GM19238 (cell line): ENCODE measurements at regions not wholly inside any gene's neighbourhood (a gene's known extent, or its start where the extent isn't known, plus 50 kb on each side); places are given as distances from the start of the nearest gene placed in this dataset.

Source experiments
- DNase-seq: peaks from one replicate; pipeline ENCODE4 v3.0.0; 2011; ENCODE audit warnings: low spot score; ENCODE audit not compliant: insufficient read length

DNA sequence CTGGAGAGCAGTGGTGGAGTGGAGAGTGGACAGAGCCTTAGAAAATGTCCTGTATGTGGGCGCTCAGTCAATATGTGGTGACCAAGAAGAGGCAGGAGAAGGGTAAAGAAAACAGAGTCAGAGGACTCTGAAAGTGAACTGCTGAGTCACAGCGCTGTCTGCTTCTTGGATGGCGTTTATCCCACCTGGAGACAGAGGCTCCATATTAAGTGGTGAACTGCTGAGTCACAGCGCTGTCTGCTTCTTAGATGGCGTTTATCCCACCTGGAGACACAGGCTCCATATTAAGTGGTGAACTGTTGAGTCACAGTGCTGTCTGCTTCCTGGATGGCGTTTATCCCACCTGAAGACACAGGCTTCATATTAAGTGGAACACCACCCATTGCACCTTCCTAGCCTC, 119.3 kb upstream of the RALGAPA2 start:
- DNase-seq, result no peak

DNA sequence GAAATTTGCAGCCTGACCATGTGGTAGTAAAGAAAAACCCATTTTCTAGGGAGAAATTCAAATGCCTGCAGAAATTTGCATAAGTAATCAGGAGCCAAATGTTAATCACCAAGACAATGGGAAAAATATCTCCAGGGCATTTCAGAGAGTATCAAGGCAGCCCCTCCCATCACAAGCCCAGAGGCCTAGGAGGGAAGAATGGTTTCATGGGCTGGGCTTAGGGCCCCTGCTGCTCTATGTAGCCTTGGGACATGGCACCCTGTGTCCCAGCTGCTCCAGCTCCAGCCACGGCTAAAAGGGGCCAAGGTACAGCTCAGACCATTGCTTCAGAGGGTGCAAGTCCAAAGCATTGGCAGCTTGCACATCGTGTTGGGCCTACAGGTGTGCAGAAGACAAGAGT, 117.2 kb upstream of the RALGAPA2 start:
- DNase-seq, result no peak

DNA sequence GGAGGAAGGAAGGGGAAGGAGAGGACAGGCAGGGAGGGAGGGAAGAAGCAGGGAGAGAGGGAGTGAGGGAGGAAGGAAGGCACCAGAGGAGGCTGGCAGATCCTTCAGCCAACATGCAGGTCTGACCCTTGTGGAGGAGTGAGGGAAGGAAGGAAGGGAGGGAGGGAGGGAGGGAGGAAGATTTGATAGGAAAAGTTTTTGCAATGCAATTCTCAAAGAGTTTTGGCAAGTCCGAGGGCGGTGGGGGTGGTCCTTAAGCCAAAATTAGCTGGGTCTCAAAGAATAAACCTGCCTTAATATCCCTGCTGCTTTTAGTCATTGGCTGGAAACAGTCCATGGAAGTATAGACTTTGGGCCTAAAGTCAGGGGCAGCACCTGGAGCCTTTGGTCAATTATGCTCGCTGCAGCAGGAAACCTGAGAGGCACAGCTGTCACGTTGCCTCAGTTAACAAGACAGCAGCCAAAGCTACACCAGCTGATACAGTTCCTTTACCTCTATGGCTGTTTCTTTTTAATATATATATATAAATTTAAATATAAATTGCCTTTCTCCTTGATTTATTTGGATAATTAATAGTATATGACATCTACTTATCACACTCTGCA, 115.7 kb upstream of the RALGAPA2 start:
- DNase-seq, result no peak

DNA sequence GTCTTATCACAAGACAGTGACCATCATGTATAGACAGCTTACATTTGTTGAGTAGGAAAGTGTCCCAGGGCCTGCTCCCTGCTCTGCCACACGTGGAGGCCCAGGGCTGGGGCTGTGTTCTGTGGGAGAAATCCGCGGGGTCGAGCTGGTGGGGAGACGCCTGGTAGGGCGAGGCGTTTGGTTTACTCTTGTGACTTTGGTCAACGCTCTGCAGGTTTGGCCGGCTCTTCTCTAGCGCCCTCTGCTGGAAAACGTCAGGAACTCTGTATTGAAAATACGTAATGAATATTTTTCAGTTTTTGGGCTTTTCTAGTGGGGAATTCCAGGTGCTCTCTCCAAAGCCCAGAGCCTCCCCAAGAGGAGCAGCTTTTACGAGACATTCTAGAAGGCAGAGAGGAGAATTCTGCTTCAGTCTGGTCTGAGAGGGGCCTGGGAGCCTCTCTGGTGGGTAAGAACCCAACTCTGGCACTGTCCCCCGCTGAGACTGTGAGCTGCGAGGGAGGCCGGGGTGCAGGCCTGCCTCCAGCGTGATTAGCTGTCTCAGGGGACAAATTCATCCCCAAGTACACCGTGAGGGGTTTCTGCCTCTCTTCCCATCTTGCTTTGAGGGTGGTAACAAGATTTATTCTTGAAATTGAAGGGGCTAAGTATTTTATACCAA, 112.6 kb upstream of the RALGAPA2 start:
- DNase-seq, result peak; percentile 58

DNA sequence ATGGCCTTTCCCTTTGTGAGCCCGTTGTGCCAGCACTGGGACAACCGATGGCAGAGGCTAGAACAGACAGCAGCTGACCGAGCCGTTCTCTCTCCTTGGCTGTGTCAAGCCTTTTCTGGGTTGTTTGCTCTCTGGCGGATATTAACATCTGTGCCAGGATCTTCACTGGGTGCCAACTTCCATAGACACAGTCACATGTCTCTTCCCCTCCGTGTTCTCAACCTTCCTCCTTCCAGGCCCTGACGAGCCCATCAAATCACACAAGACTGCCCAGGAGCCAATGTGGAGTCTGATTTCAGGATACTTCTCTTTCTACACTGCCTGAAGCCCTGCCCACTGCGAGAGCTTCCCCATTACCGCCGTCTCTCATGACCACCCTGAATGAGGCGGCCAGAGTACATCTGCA, 111.0 kb upstream of the RALGAPA2 start:
- DNase-seq, result no peak

DNA sequence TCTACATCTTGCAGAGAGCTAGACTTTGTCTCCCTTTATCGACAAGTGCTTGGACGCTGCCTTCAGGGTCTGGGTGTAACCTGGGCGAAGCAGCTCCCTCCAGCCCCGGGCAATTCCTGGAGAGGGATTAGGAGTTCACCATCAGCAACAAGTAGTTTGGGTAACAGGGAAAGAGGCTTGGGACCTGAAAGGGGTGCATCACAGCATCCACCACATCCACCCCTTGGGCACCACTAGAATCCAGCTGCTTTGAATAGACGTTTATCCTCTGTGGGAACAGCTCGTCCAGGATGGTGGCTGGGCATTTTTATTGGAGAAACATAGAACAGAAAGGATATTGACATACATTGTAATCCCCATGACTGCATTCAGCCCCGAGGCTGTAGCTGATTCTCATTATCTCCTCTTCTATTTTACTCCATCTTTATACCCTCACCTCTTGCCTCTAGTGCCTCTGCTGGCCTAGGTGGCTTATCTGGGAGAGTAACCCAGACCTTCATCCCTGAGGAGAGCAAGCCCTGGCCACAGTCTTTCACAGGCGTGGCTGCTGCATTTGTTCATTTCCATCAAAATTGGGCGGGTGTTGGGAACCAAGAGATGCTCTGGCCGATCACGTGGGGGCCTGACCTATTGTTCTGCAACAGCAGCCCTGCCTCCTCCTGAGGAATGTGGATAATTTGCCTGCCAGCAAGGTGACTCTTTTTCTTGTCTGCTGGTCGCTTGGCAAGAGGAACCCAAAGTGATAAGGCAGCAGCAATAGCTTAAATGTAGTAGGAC, 109.2 kb upstream of the RALGAPA2 start:
- no peak for DNase-seq

DNA sequence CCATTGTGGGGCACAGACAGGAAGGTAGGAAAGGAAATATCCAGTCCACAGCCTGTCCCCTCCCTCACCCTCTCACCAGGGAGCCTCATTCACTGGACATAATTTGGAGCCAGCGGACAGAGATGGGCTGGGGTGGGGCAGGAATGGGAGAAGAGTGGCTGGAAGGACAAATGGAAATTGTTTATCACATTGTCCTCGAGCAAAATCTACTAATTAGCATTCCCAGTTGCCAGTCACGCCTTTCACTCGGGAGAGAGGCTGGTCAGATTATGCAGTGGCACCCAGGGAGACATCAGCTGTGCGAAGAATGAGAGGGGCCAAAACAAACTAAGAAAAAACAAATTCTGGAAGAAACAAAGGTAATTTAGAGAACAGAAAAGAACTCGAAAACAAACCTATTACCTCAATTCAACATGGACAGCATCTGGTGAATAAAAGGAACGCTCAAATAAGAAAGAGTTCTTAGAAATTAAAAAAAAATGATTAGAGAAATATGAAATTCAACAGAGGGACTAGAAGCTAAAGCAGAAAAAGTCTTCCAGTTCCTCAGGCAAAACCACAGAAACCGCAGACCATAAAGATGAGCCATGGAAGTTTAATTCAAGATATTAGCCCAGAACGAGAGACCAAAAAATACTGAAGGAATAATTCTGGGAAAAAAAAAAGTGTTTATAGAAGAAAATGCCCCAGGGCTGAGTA, 108.5 kb upstream of the RALGAPA2 start:
- DNase-seq, result no peak

DNA sequence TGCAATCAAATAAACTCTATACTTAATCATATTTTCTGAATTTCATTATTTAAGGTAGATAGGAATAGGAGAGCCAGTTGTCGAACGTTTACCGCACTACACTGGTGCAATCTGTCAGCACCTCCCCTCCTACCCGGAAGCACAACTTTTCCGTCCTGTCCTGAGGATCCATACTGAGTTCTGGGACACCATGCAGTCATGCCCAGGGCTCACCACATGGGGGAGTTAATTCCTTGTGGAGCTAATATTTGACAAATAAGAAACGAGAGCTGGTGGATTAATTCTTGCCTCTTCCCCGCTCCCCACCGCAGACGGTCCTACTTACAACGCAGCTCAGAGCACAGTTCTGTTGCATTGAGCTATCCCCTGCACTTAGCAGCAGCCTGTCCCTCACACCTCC, 107.7 kb upstream of the RALGAPA2 start:
- DNase-seq, result no peak

DNA sequence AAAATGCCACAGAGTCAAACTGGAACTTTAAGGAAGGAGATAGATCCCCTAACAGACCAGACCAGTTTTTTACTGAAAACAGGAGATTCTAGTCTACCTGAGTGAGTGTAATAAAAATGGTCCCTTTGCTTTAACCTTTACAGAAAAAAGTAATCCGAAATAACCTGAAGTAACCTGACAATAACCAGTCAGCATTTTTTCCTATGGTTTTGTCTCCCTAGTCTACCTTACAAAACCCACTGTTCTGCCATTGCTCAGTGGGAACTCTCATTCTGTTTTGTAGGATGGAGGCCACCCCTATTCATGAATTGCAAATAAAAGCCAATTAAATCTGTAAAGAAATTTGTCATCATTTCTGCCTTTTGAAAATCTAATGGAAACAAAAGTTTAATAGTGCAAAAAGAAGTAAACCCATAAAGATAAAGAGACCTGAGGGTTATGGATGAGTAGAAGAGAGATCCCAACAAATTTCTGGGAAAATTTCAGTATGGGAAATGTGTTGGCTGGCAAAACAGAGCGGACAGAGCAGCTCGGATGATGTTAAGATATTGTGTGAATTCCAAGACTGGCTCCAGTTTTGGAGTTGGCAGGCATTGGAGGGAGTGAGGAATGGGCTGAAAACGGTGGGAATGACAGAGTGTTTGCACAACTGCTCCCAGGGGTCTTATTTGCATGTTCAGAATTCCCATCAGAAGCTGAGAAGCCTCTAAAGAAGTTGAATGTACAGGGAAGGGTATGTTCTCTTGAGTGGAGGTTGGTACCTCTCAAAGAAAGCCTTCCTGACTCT, 104.7 kb upstream of the RALGAPA2 start:
- no peak for DNase-seq

DNA sequence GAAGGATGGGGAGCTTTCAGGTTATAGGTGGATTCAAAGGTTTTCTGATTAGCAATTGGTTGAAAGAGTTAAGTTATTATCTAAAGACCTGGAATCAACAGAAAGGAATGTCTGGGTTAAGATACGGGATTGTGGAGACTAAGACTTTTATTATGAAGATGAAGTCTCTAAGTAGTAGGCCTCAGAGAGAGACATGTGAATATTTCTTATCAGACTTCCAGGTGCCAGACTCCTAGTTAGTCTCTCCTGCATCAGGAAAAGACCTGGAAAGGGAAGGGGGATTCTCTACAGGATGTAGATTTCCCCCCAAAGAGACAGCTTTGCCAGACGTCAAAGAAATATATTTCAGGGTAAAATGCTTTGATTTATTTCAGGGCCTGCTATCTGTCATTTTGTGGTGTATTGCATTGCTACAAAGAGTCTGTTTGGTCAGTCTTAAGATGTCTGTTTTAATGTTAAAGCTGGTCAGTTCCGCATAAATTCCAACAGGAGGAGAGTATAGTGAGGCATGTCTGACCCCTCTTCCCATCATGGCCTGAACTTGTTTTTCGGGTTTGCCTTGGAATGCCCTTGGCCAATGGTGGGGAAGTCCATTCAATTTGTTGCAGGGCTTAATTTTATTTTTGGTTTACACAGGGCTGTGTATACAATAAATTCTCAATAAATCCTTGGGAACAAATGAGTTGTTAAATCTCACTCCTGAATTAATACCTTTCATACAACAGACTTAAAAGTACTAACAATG, 103.4 kb upstream of the RALGAPA2 start:
- DNase-seq, result no peak

DNA sequence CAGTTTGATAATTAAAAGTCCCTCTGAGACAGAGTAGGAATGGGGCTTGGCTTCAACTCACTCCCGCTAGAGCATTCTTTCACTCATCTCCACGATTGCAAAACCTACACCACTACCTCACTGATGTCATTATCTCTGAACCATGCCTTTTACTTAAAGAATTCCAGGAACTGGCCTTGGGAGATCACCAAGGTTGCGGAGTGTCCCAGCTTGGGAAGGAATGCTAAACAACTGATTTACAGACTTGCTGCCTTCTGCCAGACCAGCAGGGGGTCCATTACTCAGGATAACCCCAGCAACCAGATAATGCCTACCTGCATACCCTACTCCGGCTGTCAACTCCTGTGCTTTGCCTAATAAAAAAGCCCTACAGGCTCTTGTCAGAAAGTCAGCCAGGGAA, 102.2 kb upstream of the RALGAPA2 start:
- DNase-seq, result no peak

DNA sequence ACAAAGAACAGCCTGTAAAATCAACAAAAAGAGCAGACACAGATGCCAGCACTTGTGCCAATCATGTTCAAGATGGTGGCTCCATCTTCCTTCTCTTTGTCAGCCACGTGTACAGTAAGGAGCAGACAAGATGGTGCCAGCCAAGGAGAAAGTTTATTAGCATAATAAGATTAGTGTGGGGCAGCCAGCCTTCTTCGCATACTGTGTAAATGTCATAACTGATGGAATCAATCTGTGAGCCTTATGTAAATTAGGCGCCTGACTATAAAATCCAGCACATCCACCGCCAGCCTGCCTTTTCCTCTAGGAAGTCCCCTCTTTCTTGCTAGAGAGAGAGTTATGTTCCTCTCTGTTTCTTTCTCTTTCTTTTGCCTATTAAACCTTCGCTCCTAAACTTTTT, 99.7 kb upstream of the RALGAPA2 start:
- DNase-seq, result no peak

DNA sequence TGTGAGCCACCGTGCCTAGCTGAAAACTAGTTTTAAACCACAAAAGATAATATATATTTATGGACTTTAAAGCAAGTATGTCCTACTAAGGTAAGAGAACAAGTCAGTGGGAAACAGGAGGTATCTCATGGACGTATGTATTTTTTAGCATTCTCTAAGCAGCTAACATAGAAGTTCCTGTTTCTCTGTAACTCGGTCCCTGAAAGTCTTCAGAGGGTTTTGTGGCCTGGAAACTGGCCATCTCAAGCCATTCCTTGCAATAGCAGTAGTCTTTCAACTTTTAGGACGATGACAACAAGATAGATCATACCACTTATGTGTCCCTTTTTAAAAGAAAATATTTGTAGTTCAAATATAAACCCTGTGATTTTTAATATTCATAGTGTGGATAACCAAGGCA, 95.6 kb upstream of the RALGAPA2 start:
- no peak for DNase-seq

DNA sequence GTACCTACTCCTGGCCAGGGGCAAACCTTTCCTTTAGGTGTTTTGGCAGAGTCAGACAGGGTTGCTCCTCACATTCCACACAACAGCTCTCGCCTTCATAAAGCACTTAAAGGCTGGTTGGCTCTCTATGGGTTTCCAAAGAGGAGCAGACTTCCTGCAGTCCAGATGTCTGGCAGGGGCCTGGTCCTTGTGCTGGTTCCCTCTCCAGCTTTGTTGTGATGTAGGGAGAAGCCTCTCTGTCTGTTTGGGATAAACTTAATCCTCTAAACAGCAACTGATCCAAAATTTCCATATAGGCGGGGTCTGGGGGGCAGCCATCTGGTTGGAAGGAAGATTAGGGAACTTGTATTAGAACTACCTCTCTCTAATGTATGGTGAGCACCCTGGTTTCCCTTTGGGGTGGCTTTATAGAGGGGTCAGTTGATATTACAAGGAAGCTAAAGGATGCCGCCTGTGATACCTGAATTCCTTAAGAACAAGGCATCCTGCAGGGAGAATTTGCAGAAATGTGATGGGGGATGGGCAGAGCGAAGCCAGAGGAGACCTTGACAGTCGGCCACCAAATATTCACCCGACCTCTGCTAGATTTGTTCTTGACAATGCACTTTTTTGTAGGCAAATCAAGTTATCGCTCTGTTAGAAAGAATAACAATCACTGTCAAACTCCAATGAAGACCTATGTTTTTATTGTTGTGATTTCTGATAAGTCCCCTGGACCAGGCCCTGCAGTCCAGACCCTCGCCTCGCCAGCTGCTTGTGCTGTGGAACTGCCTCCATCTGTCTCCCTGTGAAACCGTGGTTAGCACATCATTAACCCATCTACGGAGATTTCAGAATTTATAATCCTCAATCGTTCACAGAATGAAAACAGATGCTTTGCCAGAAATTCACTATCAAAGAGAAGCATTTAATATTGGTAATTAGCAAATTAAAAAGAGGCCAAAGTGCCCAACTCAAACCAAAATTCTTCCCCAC, 94.0 kb upstream of the RALGAPA2 start:
- DNase-seq, result no peak

DNA sequence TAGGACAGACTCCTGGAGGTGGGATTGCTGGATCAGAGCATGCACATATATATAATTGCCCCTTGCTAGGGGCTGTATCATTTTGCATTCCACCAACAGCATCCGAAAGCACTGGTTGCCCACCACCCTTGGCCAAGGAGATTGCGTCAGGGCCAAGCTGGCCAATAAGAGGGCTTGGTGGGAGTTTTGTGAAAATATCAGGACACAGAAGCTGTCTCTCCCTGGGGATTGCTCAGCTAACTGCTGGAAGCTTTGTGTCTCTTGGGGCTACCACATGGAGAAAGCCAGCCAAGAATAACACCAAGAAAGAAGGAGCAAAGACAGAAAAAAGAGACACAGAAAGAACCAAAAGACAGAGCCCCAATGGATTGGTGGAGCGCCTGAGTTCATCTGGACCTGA, 90.6 kb upstream of the RALGAPA2 start:
- DNase-seq, result no peak

DNA sequence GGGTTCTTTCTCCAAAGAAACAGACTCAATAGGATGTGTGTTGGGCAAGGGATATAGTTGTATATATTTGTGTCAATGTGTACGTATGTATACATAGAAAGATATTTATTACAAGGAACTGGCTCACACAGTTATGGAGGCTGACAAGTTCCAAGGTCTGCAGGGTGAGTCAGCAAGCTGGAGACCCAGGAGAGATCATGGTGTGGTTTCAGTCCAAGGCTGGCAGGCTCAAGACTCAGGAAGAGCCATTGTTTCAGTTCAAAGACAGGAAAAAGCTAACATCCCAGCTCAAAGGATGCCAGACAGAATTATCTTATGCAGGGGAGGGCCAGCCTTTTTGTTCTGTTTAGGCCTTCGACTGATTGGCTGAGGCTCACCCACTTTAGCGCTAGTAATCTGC, 89.9 kb upstream of the RALGAPA2 start:
- no peak for DNase-seq

DNA sequence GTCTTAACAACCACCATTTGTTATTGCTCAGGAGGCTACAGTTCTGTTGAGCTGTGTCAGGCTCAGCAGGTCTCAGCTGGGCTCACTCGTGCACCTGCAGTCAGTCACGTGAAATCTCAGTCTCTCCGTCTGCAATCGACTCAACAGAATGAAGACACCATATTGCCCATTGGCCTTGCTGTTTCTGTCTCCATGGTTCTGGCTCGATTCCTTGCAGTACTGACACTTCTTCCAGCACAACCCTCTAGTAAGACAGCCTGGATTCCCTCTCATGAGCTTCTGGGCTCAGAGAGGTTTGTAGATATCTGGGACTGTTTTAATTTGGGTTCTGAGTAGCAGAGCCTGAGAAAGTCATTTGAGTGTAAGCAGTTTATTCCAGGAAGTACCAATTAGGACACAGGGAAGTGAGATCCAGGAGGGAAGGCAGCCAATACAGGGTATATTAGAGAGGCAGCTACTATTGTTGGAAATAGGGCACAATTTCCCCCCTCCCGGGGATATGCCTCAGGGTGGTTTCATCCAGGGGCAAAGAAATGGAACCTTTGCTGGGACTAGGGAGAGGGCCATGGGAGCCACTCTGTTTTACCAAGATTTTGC, 87.4 kb upstream of the RALGAPA2 start:
- DNase-seq, result no peak

DNA sequence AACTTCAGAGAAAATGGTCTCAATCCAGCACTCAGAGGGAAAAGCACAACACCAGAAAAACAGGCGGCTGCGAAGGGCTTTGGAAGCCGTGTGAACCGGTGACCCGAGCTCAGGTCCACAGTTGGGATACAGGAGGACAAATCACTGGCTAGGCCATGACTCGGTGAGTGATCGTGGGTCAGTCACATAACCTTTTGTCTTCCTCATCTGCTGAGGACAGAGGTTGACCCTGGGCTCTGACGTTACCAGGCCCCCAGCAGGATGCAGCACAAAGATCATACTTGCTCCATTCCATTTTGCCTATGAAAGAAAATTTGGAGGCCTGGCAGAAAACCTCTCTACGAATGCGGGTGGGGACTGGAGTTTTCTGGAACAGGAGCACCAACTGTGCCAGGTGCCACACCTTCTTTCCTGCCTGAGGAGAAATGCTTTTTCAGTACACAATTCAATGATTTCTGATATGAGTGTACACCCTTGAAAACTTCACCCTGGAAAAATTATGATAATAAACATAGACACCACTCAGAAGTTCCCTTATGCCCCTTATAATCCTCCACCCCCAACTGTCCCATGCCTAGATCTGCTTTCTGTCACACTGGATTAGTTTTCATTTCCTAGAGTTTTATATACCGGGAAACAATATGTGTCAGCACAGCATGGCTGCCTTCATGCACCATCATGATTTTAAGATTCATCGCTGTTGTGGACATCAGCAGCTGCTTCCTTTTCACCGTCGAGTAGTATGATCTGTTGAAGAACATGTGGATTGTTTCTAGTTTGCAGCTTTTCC, 85.3 kb upstream of the RALGAPA2 start:
- no peak for DNase-seq
